NCI-H2107 treated with DMSO at 0.1 percent for 48 hours (cell line): ENCODE measurements at regions not wholly inside any gene's neighbourhood (a gene's known extent, or its start where the extent isn't known, plus 50 kb on each side); places are given as distances from the start of the nearest gene placed in this dataset.
A peak's percentile ranks its signal among the peaks of the same experiment; 100 is the strongest.
"Not testable (repeated sequence)": the region's sequence is repeated elsewhere in the genome, so short reads cannot be mapped to it uniquely, and the experiment has no call there.

Experiments used
- DNase-seq: peaks from one replicate; lab custom pipeline; 2025; ENCODE audit not compliant: unreplicated experiment; lab: John Stamatoyannopoulos, UW

- no peak for DNase-seq
These were observed 139.2 kb upstream of the ECI2 start for GRCh38 chr6:4274382-4275082.

GRCh38 chr6:4272996-4273395, 137.6 kb upstream of the ECI2 start:
- no peak for DNase-seq

GRCh38 chr6:4271761-4272470, 136.5 kb upstream of the ECI2 start:
- DNase-seq: no peak

GRCh38 chr6:4270776-4271175, 135.4 kb upstream of the ECI2 start:
- DNase-seq: no peak

- no peak for DNase-seq
These were observed 134.6 kb upstream of the ECI2 start for GRCh38 chr6:4270001-4270400.

GRCh38 chr6:4268171-4268570, 132.8 kb upstream of the ECI2 start:
- DNase-seq: no peak

- no peak for DNase-seq
These were observed 130.4 kb upstream of the ECI2 start for GRCh38 chr6:4265740-4266139.

GRCh38 chr6:4264601-4265000, 129.2 kb upstream of the ECI2 start:
- no peak for DNase-seq

- no peak for DNase-seq
These were observed 128.7 kb upstream of the ECI2 start for GRCh38 chr6:4264081-4264480.

- no peak for DNase-seq
These were observed 127.2 kb upstream of the ECI2 start for GRCh38 chr6:4262526-4262925.

GRCh38 chr6:4259391-4259790, 124.0 kb upstream of the ECI2 start:
- no peak for DNase-seq

- no peak for DNase-seq
These were observed 123.4 kb upstream of the ECI2 start for GRCh38 chr6:4258733-4259132.

GRCh38 chr6:4256969-4257368, 121.6 kb upstream of the ECI2 start:
- DNase-seq: no peak

- peak; percentile 1 for DNase-seq
These were observed 118.3 kb upstream of the ECI2 start for GRCh38 chr6:4253604-4254231.

- DNase-seq: not testable (repeated sequence)
These were observed 117.1 kb upstream of the ECI2 start for GRCh38 chr6:4252445-4252844.

GRCh38 chr6:4250645-4251044, 115.3 kb upstream of the ECI2 start:
- no peak for DNase-seq

GRCh38 chr6:4243832-4244231, 108.5 kb upstream of the ECI2 start:
- DNase-seq: not testable (repeated sequence)

- DNase-seq: no peak
These were observed 107.9 kb upstream of the ECI2 start for GRCh38 chr6:4243237-4243636.

- no peak for DNase-seq
These were observed 107.2 kb upstream of the ECI2 start for GRCh38 chr6:4242601-4243000.

GRCh38 chr6:4240148-4240547, 104.8 kb upstream of the ECI2 start:
- no peak for DNase-seq

- DNase-seq: no peak
These were observed 89.9 kb upstream of the ECI2 start for GRCh38 chr6:4225161-4225872.
